ENCODE measurements at regions not wholly inside any gene's neighbourhood (a gene's known extent, or its start where the extent isn't known, plus 50 kb on each side); places are given as distances from the start of the nearest gene placed in this dataset.
"Not testable (repeated sequence)": the region's sequence is repeated elsewhere in the genome, so short reads cannot be mapped to it uniquely, and the experiment has no call there.

DNA sequence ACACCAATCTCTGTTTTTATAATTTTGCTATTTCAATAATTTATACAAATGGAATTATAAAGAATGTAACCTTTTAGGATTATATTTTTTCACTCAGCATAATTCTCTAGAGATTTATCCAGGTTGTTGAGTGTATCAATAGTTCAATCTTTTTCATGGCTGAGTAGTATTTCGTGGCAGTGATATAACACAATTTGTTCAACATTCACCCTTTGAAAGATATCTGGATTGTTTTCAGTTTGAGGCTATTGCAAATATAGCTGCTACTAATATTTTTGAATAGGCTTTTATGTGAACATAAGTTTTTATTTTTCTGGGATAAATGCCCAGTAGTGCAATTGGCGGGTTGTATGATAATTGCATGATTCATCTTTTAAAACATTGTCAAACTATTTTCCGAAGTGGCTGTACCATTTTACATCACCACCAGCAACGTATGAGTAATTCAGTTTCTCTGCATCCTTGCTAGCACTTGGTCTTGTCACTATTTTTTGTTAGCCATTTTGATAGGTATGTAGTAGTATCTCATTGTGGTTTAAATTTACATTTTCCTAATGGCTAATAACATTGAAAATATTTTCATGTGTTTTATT, 55.6 kb upstream of the ABCD3 start:
- no peak for DNase-seq

DNA sequence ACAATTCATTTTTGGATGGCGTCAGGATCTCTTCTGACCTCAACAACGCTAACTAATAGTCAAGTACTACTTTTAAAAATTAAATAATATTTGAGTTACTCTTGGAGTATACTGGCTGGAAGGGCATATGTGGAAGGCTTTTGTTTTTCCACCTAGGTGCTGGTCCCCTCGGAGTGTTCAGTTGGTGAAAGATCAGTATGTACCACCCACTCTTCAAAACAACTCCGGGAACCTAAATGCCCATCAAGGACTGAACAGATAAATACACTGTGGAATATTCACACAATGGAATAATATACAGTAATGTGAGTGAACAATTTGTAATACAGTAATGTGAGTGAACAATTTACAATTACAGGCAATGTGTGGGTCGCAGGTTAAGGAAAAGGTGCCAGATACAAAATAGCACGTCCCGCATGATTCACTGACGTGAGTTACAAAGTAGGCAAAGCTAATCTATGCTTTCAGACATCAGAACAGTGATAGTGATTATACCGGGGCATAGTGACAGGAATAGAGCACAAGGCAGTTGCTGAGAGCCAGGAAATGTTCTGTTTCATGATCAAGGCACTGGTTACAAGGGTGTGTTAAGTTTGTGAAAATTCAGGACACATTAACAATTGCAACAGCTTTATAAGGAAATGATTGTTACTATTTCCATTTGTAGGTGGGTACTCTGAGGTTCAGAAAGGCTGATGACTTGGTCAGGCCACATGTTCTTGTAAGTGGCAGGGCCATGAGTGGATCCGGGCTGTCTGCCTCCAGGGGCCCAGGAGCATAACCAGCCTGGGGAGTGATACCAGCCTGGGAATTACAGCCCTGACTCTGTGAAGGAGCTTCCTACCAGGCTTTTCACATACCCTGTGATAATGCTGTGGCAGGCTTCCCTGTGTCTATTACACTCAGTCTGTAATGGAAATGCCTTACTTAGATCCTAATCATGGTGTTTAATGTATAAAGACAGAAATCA, 59.3 kb upstream of the ABCD3 start:
- no peak for DNase-seq

GRCh38 chr1:94357661-94358060, 60.5 kb upstream of the ABCD3 start:
- no peak for DNase-seq

GRCh38 chr1:94355485-94355980, 62.7 kb upstream of the ABCD3 start:
- no peak for DNase-seq

- DNase-seq, result no peak
These were observed 66.7 kb upstream of the ABCD3 start for GRCh38 chr1:94351481-94351880.

DNA sequence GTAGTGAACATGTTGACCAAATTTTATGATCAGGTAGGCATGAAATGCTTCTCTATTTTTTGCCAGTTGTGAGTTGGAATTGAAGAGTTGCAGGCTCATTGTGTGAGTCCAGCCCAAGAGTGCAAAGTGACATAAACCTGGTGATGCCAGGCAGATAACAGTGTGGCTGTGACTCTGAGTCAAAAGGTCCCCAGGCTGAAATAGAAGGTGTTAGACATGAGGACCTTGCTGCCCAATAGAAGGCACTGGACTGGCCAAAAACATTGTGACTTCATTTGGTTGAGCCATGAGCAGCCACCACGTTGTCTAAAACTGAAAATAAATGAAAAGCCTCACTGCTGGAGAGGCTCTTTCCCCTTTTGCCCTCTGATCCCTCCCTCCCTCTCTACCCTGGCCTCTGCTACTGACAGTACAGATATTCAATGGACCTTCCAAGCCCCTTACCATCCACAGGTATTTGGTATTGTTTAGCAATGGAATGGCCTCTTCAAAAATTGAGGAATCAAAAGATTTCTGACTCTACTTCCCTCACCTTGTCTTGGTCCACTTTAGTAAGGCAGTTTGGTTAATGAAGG, 67.8 kb upstream of the ABCD3 start:
- no peak for DNase-seq

DNA sequence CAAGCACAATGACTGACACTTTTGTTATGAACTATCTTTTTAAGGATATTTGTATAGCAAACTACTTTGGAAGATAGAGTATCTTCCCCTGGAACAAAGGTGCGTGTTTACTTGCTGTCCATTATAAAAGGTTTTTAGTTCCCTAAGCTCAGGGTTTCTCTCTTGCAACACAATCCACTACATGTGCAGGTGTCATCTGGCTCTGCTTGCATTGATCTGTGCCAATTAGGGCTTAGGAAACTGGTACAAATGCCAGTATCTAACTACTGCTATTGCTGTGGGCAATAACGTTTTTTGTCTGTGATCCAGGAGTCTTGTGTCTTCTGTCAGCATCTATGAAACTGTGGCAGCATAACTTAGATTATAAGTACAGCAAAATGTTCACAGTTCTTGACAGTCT, 68.3 kb upstream of the ABCD3 start:
- DNase-seq, result no peak

- not testable (repeated sequence) for DNase-seq
These were observed 69.8 kb upstream of the ABCD3 start for GRCh38 chr1:94348386-94348785.

- no peak for DNase-seq
These were observed 73.0 kb upstream of the ABCD3 start for GRCh38 chr1:94345148-94345721.

DNA sequence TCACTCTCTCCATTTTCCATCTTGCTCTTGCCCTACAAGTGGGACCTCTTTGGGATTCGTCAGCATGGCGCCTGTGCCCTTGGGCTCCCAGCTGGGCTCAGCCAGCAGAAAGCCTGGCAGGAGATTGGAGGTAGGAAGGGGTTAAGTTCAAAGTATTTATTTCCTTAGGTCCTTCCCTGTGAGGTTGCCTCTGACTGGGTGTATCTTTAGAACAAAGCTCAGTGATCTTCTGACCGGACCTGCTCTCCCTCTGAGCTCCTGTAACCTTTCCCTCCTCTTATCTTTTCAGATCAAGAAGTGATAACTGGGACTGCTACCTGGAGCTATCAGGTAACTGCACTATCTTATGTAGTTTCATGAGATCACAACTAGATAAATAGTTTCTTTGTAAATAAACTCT, 75.8 kb upstream of the ABCD3 start:
- DNase-seq, result no peak

DNA sequence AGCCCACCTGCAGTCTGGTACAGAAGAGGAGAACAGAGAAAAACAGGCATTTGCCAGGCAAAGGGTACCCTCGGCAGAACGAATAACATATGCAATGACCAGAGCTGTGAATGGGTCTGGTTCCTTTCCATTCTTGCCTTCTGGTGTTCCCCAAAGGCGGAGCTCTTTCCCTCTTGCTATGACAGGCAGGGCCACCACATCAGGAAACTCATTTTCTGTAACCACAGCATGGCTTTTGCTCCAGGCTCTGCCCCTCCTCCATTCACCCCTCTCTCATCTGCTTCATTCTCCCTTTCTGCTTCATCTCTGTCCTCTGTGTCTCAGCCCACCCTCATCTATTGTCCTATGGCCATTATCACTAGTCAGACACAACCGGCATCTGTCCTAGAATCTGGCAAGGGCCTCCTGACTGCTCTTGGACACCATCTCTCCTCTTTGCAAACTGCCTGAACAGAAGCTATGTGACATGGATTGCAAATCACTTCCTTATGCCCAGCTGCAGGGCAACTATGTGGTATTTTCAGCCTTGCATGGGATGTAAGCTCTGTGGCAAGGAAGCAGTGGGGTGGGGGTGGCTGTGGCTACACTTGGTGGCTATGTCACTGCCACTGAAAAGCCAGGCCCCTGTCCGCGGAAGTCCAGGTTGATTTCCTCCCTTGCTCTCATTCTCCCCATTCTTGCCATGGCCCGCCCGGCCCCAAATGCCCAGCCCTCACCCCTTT, 78.8 kb upstream of the ABCD3 start:
- no peak for DNase-seq

GRCh38 chr1:94336991-94337390, 81.2 kb upstream of the ABCD3 start:
- no peak for DNase-seq

GRCh38 chr1:94335950-94336349, 82.2 kb upstream of the ABCD3 start:
- peak; percentile 21 to 26 for DNase-seq

- no peak for DNase-seq
These were observed 82.7 kb upstream of the ABCD3 start for GRCh38 chr1:94335447-94335846.

- DNase-seq, result no peak
These were observed 83.4 kb upstream of the ABCD3 start for GRCh38 chr1:94334764-94335163.

DNA sequence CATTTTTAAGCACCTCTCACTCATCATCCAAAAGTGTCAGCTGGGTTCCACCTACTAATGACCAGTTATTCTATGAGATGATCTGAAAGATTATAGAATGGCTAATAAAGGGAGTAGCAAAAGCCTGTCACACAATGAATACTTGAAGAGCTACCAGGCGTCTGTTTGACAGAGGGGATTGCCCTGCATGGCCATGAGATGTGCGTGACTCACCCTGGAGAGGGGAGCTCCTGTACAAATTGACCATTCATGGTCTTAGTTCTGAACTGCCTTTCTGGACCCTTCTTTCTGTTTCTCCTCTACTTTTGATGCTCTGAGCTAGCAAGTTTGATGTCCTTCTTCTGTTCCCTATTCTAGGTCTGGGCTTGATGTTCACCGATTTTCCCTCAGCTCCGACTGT, 85.2 kb upstream of the ABCD3 start:
- no peak for DNase-seq

GRCh38 chr1:94332516-94332915, 85.7 kb upstream of the ABCD3 start:
- DNase-seq, result no peak

DNA sequence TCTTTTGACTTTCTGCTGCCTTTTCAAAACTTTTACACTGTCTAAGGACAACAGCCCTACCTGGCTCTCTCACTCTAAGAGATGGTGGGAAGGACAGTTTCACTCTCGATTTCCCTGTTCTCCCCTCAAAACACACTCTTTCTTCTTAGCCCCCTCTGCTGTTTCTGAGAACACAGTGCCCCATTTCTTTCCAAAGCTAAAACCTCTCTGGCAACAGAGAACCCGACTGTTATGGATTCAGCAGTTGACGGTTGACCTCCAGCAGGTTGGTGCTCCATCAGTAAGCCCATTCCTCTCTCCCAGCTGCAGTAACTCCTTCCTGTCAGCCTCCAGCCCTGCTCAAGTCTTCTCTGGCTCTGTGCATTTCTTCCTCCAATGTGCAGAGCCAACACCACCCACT, 88.2 kb upstream of the ABCD3 start:
- DNase-seq, result no peak

GRCh38 chr1:94329276-94329675, 88.9 kb upstream of the ABCD3 start:
- DNase-seq, result no peak

GRCh38 chr1:94327001-94327690, 89.8 kb upstream of the ARHGAP29 start:
- no peak for DNase-seq

DNA sequence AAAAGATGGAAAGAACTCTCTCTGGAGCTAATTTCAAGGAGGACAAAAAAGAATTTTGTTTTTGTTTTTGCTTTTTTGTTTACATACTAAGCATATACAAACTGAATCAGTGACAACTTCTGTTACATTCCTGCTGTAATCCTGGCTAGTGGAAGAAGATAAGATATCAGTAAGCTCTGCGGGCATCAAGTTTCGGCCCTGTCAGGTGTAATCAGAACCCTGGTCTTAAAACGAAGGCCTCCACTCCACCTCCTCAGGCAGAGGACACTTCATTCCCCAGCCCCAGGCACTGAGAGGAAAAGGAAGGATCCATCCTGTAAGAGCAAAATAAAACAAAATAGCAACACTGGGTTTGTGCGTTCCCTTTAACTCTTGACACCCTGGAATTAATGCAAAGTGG, 88.9 kb upstream of the ARHGAP29 start:
- no peak for DNase-seq

All from CD4-positive, alpha-beta T cell treated with Interferon alpha-2 for 1 hour (primary cell).